T-cell (primary cell): ENCODE measurements at regions not wholly inside any gene's neighbourhood (a gene's known extent, or its start where the extent isn't known, plus 50 kb on each side); places are given as distances from the start of the nearest gene placed in this dataset.

Experiments
- ATAC-seq, 4 experiments: fragments of 200-7000 bp in 3 of 4; fragments of 150-1000 bp in 1 of 4; cut with Tn5 transposase; replicated peaks in 1 of 4; 1 replicate in 3 of 4; 2 replicates in 1 of 4; pipeline ENCODE4 v1.10.0; 2021; ENCODE audit warnings: moderate library complexity in 3 of 4, mild to moderate bottlenecking in 2 of 4, moderate number of reproducible peaks in 1 of 4
- CTCF ChIA-PET, 2 donors: fragments of 300-600 bp; sonication (Branson Sonifier 250); formaldehyde crosslinking; loops; one replicate each; lab custom pipeline; 2022; ENCODE audit warnings: antibody characterized with exemption in 2 of 2; lab: Charles Lee
- POLR2A ChIA-PET, 2 donors: fragments of 300-600 bp; sonication (Branson Sonifier 250); formaldehyde crosslinking; loops; one replicate each; lab custom pipeline; 2022; ENCODE audit warnings: antibody characterized with exemption in 2 of 2; lab: Charles Lee
- DNase-seq, 35 experiments: peaks; one replicate each; pipeline versions ENCODE4 v3.0.0 to v3.0.0-alpha.2; 2013 to 2023
- H3K27ac ChIP-seq: one replicate; pipeline ENCODE4 v1.5.1; 2013; ENCODE audit warnings: low read length
- H3K27me3 ChIP-seq, 2 experiments: replicated peaks in 1 of 2; 1 replicate in 1 of 2; 2 replicates in 1 of 2; pipeline versions ENCODE4 v1.6.1 to v1.7.0; 2013; ENCODE audit warnings: low read length in 1 of 2, mixed read lengths in 1 of 2; ENCODE audit not compliant: control insufficient read depth in 2 of 2, insufficient read depth in 2 of 2; ENCODE audit errors: extremely low read depth in 1 of 2
- H3K36me3 ChIP-seq, 2 donors: 1 replicate in 1 of 2; 2 replicates in 1 of 2; pipeline versions ENCODE4 v1.6.1 to v1.7.0; 2013; ENCODE audit warnings: low read length in 1 of 2; ENCODE audit not compliant: control insufficient read depth in 2 of 2, insufficient read depth in 1 of 2; ENCODE audit errors: extremely low read depth in 1 of 2
- H3K4me1 ChIP-seq, 2 experiments: 1 replicate in 1 of 2; 2 replicates in 1 of 2; pipeline versions ENCODE4 v1.6.1 to v1.7.0; 2013; ENCODE audit warnings: low read length in 2 of 2, mixed read lengths in 1 of 2; ENCODE audit not compliant: insufficient read depth in 2 of 2, control insufficient read depth in 1 of 2; ENCODE audit errors: extremely low read depth in 1 of 2
- H3K4me3 ChIP-seq, 2 donors: 1 replicate in 1 of 2; 2 replicates in 1 of 2; pipeline versions ENCODE4 v1.5.1 to v1.7.0; 2013; ENCODE audit warnings: mild to moderate bottlenecking in 2 of 2, low read length in 1 of 2, moderate library complexity in 1 of 2; ENCODE audit not compliant: control insufficient read depth in 1 of 2; ENCODE audit errors: extremely low read depth in 1 of 2
- H3K9me3 ChIP-seq: 2 replicates; pipeline ENCODE4 v1.7.0; 2013
- H3K27ac Mint-ChIP-seq, 2 donors: one replicate each; pipeline ENCODE4 v1.8.0; 2020 to 2021; ENCODE audit warnings: mild to moderate bottlenecking in 2 of 2, mixed read lengths in 2 of 2
- H3K27me3 Mint-ChIP-seq, 2 donors: one replicate each; pipeline ENCODE4 v1.8.0; 2021 to 2022; ENCODE audit warnings: mixed read lengths in 2 of 2
- H3K36me3 Mint-ChIP-seq: one replicate; pipeline ENCODE4 v1.8.0; 2021; ENCODE audit warnings: mixed read lengths
- H3K4me1 Mint-ChIP-seq, 3 donors: one replicate each; pipeline ENCODE4 v1.8.0; 2020 to 2022; ENCODE audit warnings: mixed read lengths in 3 of 3, mild to moderate bottlenecking in 1 of 3
- H3K4me3 Mint-ChIP-seq, 3 donors: one replicate each; pipeline ENCODE4 v1.8.0; 2020 to 2022; ENCODE audit warnings: mild to moderate bottlenecking in 3 of 3, mixed read lengths in 3 of 3, moderate library complexity in 3 of 3
- H3K9me3 Mint-ChIP-seq, 3 donors: one replicate each; pipeline ENCODE4 v1.8.0; 2020 to 2022; ENCODE audit warnings: mixed read lengths in 3 of 3
- WGBS: methylation state at CpG from one replicate; pipeline ENCODE4 v1.1.5; 2013; ENCODE audit warnings: missing lambda C conversion rate; ENCODE audit not compliant: insufficient coverage; 5-methylcytosine and 5-hydroxymethylcytosine counted together

DNA sequence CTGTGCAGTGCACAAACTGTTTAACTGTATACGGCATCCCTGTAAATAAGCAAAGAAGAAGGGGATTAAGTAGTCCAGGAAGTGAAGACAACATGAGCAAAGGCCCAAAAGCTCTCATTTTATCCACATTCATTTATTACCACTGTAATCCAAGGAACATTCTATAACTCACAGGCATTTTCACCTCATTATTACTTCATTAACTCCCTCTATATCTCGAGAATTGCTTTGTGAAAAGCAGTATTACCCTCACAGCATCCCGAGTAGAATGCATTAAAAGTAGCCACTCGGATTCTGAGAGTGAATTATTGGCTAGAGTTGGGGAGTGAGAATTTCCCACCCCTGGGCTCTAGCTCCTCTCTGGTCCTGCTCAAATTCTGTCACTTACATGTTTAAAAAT is 51.0 kb upstream of the CHCHD3 start:
- DNase-seq (no peak), ATAC-seq (no peak)
- no peaks in the 10 kb centered on the region for H3K9me3 ChIP-seq
- CTCF ChIA-PET, result no interaction called here
- POLR2A ChIA-PET, result no interaction called here
- Mint-ChIP-seq H3K27ac (no peak overlapping the region), H3K36me3 (no peaks in the 10 kb centered on the region), H3K9me3 (peaks cover 0 to 4% (median 0%) of the 10 kb centered on the region in 3 donors), H3K4me1 (no peaks in the 10 kb centered on the region), H3K27me3 (peaks cover 0 to 3% of the 10 kb centered on the region in 2 donors), H3K4me3 (no peak overlapping the region)
- no peak overlapping the region for H3K4me3 ChIP-seq
- no peak overlapping the region for H3K27ac ChIP-seq
- no peaks in the 10 kb centered on the region for H3K4me1 ChIP-seq
- H3K36me3 ChIP-seq, result no peaks in the 10 kb centered on the region
- WGBS, result no CpG with 5 or more reads among the region's 4 CpGs
- H3K27me3 ChIP-seq, result no peaks in the 10 kb centered on the region

DNA sequence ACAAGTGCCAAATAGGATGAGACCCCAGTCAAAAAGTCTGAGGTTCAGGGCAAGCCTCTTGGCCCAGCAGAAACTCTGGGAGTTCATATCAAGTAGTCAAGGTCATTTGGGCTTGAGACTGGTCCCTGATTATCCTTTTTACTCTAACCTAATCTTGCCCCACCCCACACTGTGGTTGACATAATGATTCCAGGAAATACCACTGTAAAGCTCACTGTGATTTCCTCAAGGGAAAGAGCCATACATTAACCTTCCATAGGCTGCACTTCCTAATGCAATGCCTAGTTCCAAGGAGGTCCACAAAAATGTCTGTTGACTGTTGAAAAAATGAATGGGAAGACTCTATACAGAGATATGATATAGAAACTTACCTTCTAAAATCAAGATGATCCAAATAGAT is 52.9 kb upstream of the CHCHD3 start:
- ATAC-seq (no peak), DNase-seq (no peak)
- Histone ChIP-seq H3K27me3 (no peaks in the 10 kb centered on the region), H3K9me3 (no peaks in the 10 kb centered on the region), H3K27ac (no peak overlapping the region), H3K4me3 (no peak overlapping the region), H3K4me1 (no peaks in the 10 kb centered on the region), H3K36me3 (no peaks in the 10 kb centered on the region)
- Mint-ChIP-seq H3K36me3 (no peaks in the 10 kb centered on the region), H3K27me3 (peaks cover 3 to 6% of the 10 kb centered on the region in 2 donors), H3K4me3 (no peak overlapping the region), H3K4me1 (no peaks in the 10 kb centered on the region), H3K27ac (no peak overlapping the region), H3K9me3 (peaks cover 0 to 4% (median 0%) of the 10 kb centered on the region in 3 donors)
- ChIA-PET POLR2A (no interaction called here), CTCF (no interaction called here)

DNA sequence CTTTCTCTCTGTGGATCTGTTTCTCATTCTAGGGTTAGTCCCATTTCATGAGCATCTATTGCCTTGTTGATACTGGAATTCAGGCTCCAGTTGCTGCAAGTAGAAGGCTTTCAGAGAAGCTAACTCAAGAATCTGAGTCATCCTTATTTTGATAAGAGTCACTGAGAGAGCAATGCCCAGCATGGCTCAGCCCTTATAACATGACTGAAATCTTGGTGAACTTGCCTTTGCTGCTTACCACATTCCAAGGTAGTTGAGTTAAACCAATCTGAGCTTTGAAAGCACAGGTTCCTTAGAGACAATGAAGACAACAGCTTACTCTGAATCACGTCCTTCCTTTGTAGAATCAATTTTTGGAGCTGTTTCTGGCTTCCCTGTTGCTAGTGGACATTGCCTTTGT is 53.6 kb upstream of the CHCHD3 start:
- CTCF ChIA-PET, result no interaction called here
- ATAC-seq (no peak), DNase-seq (no peak)
- WGBS, result 25% methylated on average over 1 of the region's 1 CpG
- H3K27ac Mint-ChIP-seq, result no peak overlapping the region
- peaks cover 0 to 4% (median 0%) of the 10 kb centered on the region in 3 donors for H3K9me3 Mint-ChIP-seq
- H3K4me3 Mint-ChIP-seq, result no peak overlapping the region
- Histone ChIP-seq H3K4me3 (no peak overlapping the region), H3K27ac (no peak overlapping the region), H3K36me3 (no peaks in the 10 kb centered on the region), H3K4me1 (no peaks in the 10 kb centered on the region), H3K9me3 (no peaks in the 10 kb centered on the region), H3K27me3 (peaks cover 0 to 3% of the 10 kb centered on the region in 2 experiments)
- no peaks in the 10 kb centered on the region for H3K36me3 Mint-ChIP-seq
- POLR2A ChIA-PET, result no interaction called here
- no peaks in the 10 kb centered on the region for H3K4me1 Mint-ChIP-seq
- peaks cover 5 to 10% of the 10 kb centered on the region in 2 donors for H3K27me3 Mint-ChIP-seq

DNA sequence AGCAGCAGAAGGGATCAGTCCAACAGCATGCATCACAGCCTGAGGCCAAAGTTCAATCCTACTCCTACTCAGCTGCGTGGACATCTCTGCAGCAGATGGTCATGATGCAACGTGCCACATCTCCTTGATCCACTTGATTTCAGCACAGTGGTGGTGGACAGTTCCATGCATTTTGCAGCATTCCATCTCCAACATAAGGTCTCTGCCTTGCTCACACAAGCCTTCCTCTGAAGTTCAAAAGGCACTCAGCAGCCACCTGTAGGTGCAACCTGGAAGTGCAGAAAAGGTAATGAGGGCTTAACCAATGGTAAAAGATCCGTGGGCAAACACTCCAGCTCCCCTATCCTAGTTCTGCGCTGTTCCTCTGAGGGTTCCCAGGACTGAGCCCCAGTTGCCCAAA is 57.5 kb upstream of the CHCHD3 start:
- Histone ChIP-seq H3K9me3 (no peaks in the 10 kb centered on the region), H3K27ac (no peak overlapping the region), H3K4me3 (no peak overlapping the region), H3K4me1 (no peaks in the 10 kb centered on the region), H3K36me3 (no peaks in the 10 kb centered on the region), H3K27me3 (peaks cover 0 to 5% of the 10 kb centered on the region in 2 experiments)
- DNase-seq, result no peak
- Mint-ChIP-seq H3K4me1 (no peaks in the 10 kb centered on the region), H3K9me3 (peaks cover 0 to 4% (median 0%) of the 10 kb centered on the region in 3 donors), H3K27me3 (peaks cover 13 to 18% of the 10 kb centered on the region in 2 donors), H3K4me3 (no peak overlapping the region), H3K27ac (no peak overlapping the region), H3K36me3 (no peaks in the 10 kb centered on the region)
- ChIA-PET POLR2A (interaction anchor here in 1 of 2 donors (0.6 kb wide), 2 partner anchors 124 to 768 kb away, joined by 3 read pairs; no protein-coding TSS in a partner anchor), CTCF (no interaction called here)
- WGBS, result 50% methylated on average over 2 of the region's 4 CpGs
- ATAC-seq, result no peak

DNA sequence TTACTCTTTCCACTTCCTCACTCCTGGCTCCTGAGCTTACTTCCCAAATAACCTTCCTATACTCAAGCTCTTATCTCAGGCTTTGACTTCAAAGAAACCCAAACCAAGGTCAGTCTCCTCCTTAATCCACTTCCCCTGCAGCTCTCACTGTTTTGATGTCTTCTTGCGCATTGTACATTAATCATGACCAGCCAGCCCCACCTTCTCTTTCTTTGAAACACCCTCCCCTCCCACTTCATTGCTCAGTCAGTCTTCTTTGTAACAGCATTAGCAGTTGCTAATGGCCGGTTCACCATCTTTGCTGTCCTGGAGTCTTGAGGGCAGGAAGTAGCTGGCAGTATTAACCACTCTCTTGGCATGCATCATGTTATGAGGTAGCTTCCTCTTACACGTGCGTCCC is 57.9 kb upstream of the CHCHD3 start:
- Mint-ChIP-seq H3K36me3 (no peaks in the 10 kb centered on the region), H3K27me3 (peaks cover 14 to 22% of the 10 kb centered on the region in 2 donors), H3K4me1 (no peaks in the 10 kb centered on the region), H3K9me3 (peaks cover 0 to 4% (median 0%) of the 10 kb centered on the region in 3 donors), H3K27ac (no peak overlapping the region), H3K4me3 (no peak overlapping the region)
- peaks cover 0 to 6% of the 10 kb centered on the region in 2 experiments for H3K27me3 ChIP-seq
- CTCF ChIA-PET, result no interaction called here
- H3K36me3 ChIP-seq, result no peaks in the 10 kb centered on the region
- 40% methylated on average over 2 of the region's 4 CpGs for WGBS
- ATAC-seq, result no peak
- no peak overlapping the region for H3K4me3 ChIP-seq
- POLR2A ChIA-PET, result interaction anchor here in 1 of 2 donors (0.6 kb wide), 1 partner anchor 125 kb away, joined by 3 read pairs; no protein-coding TSS in a partner anchor
- no peak for DNase-seq
- H3K4me1 ChIP-seq, result no peaks in the 10 kb centered on the region
- H3K27ac ChIP-seq, result no peak overlapping the region
- H3K9me3 ChIP-seq, result no peaks in the 10 kb centered on the region

DNA sequence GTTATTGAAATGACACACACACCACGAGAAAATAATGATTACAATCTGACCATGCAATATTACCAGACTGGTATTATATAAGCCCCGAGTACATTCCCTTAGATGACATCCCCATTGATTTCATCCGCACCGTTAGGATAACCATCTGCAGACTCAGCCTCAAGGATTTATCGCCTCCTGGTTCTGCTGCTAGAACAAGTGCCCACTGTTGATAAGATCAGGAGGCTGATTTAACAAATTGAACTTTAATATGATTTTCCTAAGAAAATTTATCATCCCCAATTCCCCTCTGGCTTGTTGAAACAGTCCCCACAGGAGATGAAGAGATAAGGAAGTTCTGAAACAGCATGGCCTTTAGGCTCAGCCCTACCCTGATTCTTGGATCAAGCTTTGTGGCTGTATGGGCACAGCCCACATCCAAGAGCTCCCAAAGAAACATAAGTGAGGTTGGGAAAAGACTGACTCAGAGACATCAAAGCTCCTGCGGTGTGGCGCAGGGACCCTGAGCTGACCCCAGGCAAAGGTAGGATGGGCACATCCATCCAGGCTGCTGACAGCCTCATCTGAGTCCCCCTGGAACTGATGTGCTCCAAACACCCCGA is 59.2 kb upstream of the CHCHD3 start:
- WGBS, result 50% methylated on average over 1 of the region's 8 CpGs
- no peak overlapping the region for H3K27ac Mint-ChIP-seq
- no peak for ATAC-seq
- peaks cover 0 to 4% (median 0%) of the 10 kb centered on the region in 3 donors for H3K9me3 Mint-ChIP-seq
- Histone ChIP-seq H3K27ac (no peak overlapping the region), H3K4me3 (no peak overlapping the region), H3K9me3 (no peaks in the 10 kb centered on the region), H3K4me1 (no peaks in the 10 kb centered on the region), H3K36me3 (no peaks in the 10 kb centered on the region), H3K27me3 (peaks cover 0 to 6% of the 10 kb centered on the region in 2 experiments)
- DNase-seq, result no peak
- H3K4me1 Mint-ChIP-seq, result no peaks in the 10 kb centered on the region
- POLR2A ChIA-PET, result no interaction called here
- CTCF ChIA-PET, result no interaction called here
- no peak overlapping the region for H3K4me3 Mint-ChIP-seq
- no peaks in the 10 kb centered on the region for H3K36me3 Mint-ChIP-seq
- peaks cover 14 to 22% of the 10 kb centered on the region in 2 donors for H3K27me3 Mint-ChIP-seq
